DND-41 (cell line): ENCODE measurements at regions not wholly inside any gene's neighbourhood (a gene's known extent, or its start where the extent isn't known, plus 50 kb on each side); places are given as distances from the start of the nearest gene placed in this dataset.

ENCODE experiments used
- ATAC-seq: fragments of 200-7000 bp; cut with Tn5 transposase; 3 replicates; pipeline ENCODE4 v1.9.1; 2021; ENCODE audit warnings: low read depth; ENCODE audit not compliant: insufficient read depth
- DNase-seq: peaks from one replicate; pipeline ENCODE4 v3.0.0-alpha.2; 2020
- H2AFZ ChIP-seq: 2 replicates; pipeline ENCODE4 v1.6.0; 2012; ENCODE audit warnings: low read depth, low read length
- H3K27ac ChIP-seq: 2 replicates; pipeline ENCODE4 v1.5.1; 2012; ENCODE audit warnings: low read length, inconsistent platforms
- H3K27me3 ChIP-seq: fragments of 200-600 bp; sonication (generic); 2 replicates; pipeline ENCODE4 v1.6.0; 2012; ENCODE audit warnings: low read length, mild to moderate bottlenecking, inconsistent platforms; ENCODE audit not compliant: insufficient read depth, poor library complexity
- H3K36me3 ChIP-seq: 2 replicates; pipeline ENCODE4 v1.5.1; 2012; ENCODE audit warnings: low read length, inconsistent platforms; ENCODE audit not compliant: insufficient read depth
- H3K4me1 ChIP-seq: 2 replicates; pipeline ENCODE4 v1.5.1; 2012; ENCODE audit warnings: mild to moderate bottlenecking, low read length; ENCODE audit not compliant: insufficient read depth
- H3K4me2 ChIP-seq: 2 replicates; pipeline ENCODE4 v1.6.0; 2012; ENCODE audit warnings: mild to moderate bottlenecking, moderate library complexity, low read length, inconsistent platforms; ENCODE audit not compliant: insufficient read depth
- H3K4me3 ChIP-seq, 2 experiments: fragments of 200-600 bp in 1 of 2; shearing (Covaris generic) in 1 of 2; 2 replicates each; pipeline ENCODE4 v1.5.1; 2012 to 2016; ENCODE audit warnings: inconsistent platforms in 2 of 2, low read length in 2 of 2, mild to moderate bottlenecking in 2 of 2, low read depth in 1 of 2, moderate library complexity in 1 of 2
- H3K79me2 ChIP-seq: 2 replicates; pipeline ENCODE4 v1.6.0; 2012; ENCODE audit warnings: low read length, inconsistent platforms; ENCODE audit not compliant: insufficient read depth
- H3K9ac ChIP-seq: 2 replicates; pipeline ENCODE4 v1.6.0; 2012; ENCODE audit warnings: low read depth, mild to moderate bottlenecking, inconsistent platforms, low read length, moderate library complexity
- H3K9me3 ChIP-seq: 2 replicates; pipeline ENCODE4 v1.5.1; 2012; ENCODE audit warnings: low read length, moderate library complexity, mild to moderate bottlenecking, inconsistent platforms; ENCODE audit not compliant: insufficient read depth, severe bottlenecking
- H4K20me1 ChIP-seq: 2 replicates; pipeline ENCODE4 v1.6.0; 2012; ENCODE audit warnings: low read length; ENCODE audit not compliant: insufficient read depth
- CTCF ChIP-seq: IDR thresholded peaks from 2 replicates; pipeline ENCODE4 v1.5.1; 2012; ENCODE audit warnings: borderline replicate concordance, low read length, moderate library complexity, mild to moderate bottlenecking; ENCODE audit not compliant: poor library complexity, severe bottlenecking; ENCODE audit errors: extremely low read depth
- EZH2 ChIP-seq: IDR thresholded peaks from 3 replicates; pipeline ENCODE4 v1.6.1; 2012; ENCODE audit warnings: borderline replicate concordance, low read depth, mild to moderate bottlenecking, moderate library complexity, low read length, inconsistent platforms; ENCODE audit not compliant: severe bottlenecking

DNA sequence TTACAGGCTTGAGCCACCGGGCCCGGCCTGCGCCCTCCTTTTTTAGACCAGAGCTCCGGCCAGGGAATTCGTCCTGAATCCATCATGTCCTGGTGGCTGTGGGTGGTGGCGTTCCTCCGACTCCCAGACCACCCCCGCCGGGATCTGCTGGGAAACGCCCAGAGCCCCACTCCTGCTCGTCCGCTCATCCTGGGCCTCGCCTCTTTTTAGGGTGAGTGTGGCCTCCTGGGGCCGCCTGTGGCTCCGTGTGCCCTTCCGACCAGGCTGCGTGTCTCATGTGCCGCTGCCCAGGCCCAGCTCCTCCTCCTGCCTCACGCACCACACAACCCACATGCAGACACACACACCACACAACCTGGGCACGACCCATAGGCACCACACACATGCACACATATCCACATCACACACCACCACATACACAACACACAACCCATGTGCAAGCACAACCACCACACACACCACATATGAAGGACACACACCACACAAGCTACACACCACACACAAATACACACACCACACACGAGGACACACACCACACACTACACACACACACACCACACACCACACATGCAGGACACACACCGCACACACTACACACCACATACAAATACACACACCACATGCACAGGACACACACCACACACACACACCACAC is 946.2 kb downstream of the BRD1 start:
- H2AFZ ChIP-seq, result no peak overlapping the region
- no peak for DNase-seq
- H3K4me2 ChIP-seq, result no peak overlapping the region
- H3K79me2 ChIP-seq, result no peaks in the 10 kb centered on the region
- H3K27ac ChIP-seq, result no peak overlapping the region
- H3K9ac ChIP-seq, result no peak overlapping the region
- no peak for ATAC-seq
- no peaks in the 10 kb centered on the region for H4K20me1 ChIP-seq
- no peak for TF ChIP-seq EZH2
- TF ChIP-seq CTCF, result no peak
- no peaks in the 10 kb centered on the region for H3K36me3 ChIP-seq
- peaks cover 2% of the 10 kb centered on the region for H3K27me3 ChIP-seq
- H3K9me3 ChIP-seq, result no peaks in the 10 kb centered on the region
- no peak overlapping the region for H3K4me3 ChIP-seq
- H3K4me1 ChIP-seq, result no peaks in the 10 kb centered on the region

- ATAC-seq, result no peak
- no peak overlapping the region for H2AFZ ChIP-seq
- no peaks in the 10 kb centered on the region for H3K4me1 ChIP-seq
- no peak overlapping the region for H3K9ac ChIP-seq
- no peaks in the 10 kb centered on the region for H3K9me3 ChIP-seq
- H3K27me3 ChIP-seq, result peaks cover 2% of the 10 kb centered on the region
- no peaks in the 10 kb centered on the region for H3K36me3 ChIP-seq
- no peaks in the 10 kb centered on the region for H3K79me2 ChIP-seq
- DNase-seq, result no peak
- H4K20me1 ChIP-seq, result no peaks in the 10 kb centered on the region
- TF ChIP-seq EZH2 (no peak), CTCF (no peak)
- no peak overlapping the region for H3K27ac ChIP-seq
- no peak overlapping the region for H3K4me3 ChIP-seq
- H3K4me2 ChIP-seq, result no peak overlapping the region
Observed at GRCh38 chr22:48880749-48881148, 946.9 kb downstream of the BRD1 start.

DNA sequence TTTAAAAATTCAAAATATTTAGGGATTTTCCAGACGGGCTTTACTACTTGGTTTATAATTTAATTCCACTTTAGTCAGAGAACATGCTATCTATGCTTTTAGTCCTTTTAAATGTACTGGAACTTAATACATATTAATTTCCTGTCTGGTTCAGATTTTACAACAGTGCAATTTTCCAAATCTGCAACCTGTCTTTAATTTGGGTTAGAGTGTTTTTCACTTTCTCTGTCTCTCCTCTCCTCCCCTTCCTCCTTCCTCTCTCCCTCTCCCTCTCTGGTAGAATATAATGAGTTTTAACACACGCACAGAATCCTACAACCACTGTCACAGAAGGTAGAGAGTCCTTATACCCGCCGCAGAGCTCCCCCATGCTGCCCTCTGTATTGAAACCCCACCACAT is 950.7 kb downstream of the BRD1 start:
- Histone ChIP-seq H2AFZ (no peak overlapping the region), H3K4me2 (no peak overlapping the region), H3K27me3 (peaks cover 2% of the 10 kb centered on the region), H3K36me3 (no peaks in the 10 kb centered on the region), H3K9me3 (no peaks in the 10 kb centered on the region), H3K4me1 (no peaks in the 10 kb centered on the region), H3K79me2 (no peaks in the 10 kb centered on the region), H3K9ac (no peak overlapping the region), H3K27ac (no peak overlapping the region), H4K20me1 (no peaks in the 10 kb centered on the region), H3K4me3 (no peak overlapping the region)
- TF ChIP-seq CTCF (no peak), EZH2 (no peak)
- DNase-seq, result no peak
- no peak for ATAC-seq
